GM19468 (cell line): ENCODE measurements at regions not wholly inside any gene's neighbourhood (a gene's known extent, or its start where the extent isn't known, plus 50 kb on each side); places are given as distances from the start of the nearest gene placed in this dataset.
"Not testable (repeated sequence)": the region's sequence is repeated elsewhere in the genome, so short reads cannot be mapped to it uniquely, and the experiment has no call there.

Experiments
- ATAC-seq: cut with Tn5 transposase; IDR thresholded peaks from one replicate; pipeline ENCODE4 v1.9.1; 2021; ENCODE audit warnings: mild to moderate bottlenecking, moderate library complexity, moderate number of reproducible peaks; ENCODE audit not compliant: unreplicated experiment; ENCODE audit errors: extremely low read depth

- no peak for ATAC-seq
These were observed 230.3 kb downstream of the THBS2 start for GRCh38 chr6:169023161-169023874.

GRCh38 chr6:169022079-169022478, 231.6 kb downstream of the THBS2 start:
- ATAC-seq, result no peak

- no peak for ATAC-seq
These were observed 232.8 kb downstream of the THBS2 start for GRCh38 chr6:169020821-169021220.

- ATAC-seq, result no peak
These were observed 233.7 kb downstream of the THBS2 start for GRCh38 chr6:169019727-169020491.

- no peak for ATAC-seq
These were observed 234.5 kb downstream of the THBS2 start for GRCh38 chr6:169019111-169019510.

GRCh38 chr6:169016758-169017157, 236.9 kb downstream of the THBS2 start:
- no peak for ATAC-seq

- ATAC-seq, result no peak
These were observed 239.1 kb downstream of the THBS2 start for GRCh38 chr6:169014211-169015197.

- no peak for ATAC-seq
These were observed 244.0 kb downstream of the THBS2 start for GRCh38 chr6:169009628-169010027.

GRCh38 chr6:169008641-169009257, 244.9 kb downstream of the THBS2 start:
- no peak for ATAC-seq

GRCh38 chr6:169005166-169005565, 248.5 kb downstream of the THBS2 start:
- no peak for ATAC-seq

GRCh38 chr6:169000022-169000421, 253.6 kb downstream of the THBS2 start:
- ATAC-seq, result no peak

GRCh38 chr6:168999392-168999791, 254.3 kb downstream of the THBS2 start:
- no peak for ATAC-seq

- no peak for ATAC-seq
These were observed 257.4 kb downstream of the THBS2 start for GRCh38 chr6:168996356-168996625.

GRCh38 chr6:168995526-168996355, 257.9 kb downstream of the THBS2 start:
- ATAC-seq, result no peak

- ATAC-seq, result no peak
These were observed 258.7 kb downstream of the THBS2 start for GRCh38 chr6:168994956-168995355.

GRCh38 chr6:168992446-168993144, 261.1 kb downstream of the THBS2 start:
- ATAC-seq, result no peak

- ATAC-seq, result not testable (repeated sequence)
These were observed 262.0 kb downstream of the THBS2 start for GRCh38 chr6:168991695-168992094.

GRCh38 chr6:168990019-168990751, 263.5 kb downstream of the THBS2 start:
- ATAC-seq, result no peak
